Adipocyte (in vitro differentiated cells): ENCODE measurements at regions not wholly inside any gene's neighbourhood (a gene's known extent, or its start where the extent isn't known, plus 50 kb on each side); places are given as distances from the start of the nearest gene placed in this dataset.

ENCODE experiments used
- DNase-seq: peaks from one replicate; pipeline ENCODE4 v3.0.0-alpha.2; 2015; ENCODE audit warnings: low read depth
- H3K27me3 ChIP-seq: replicated peaks from 2 replicates; pipeline ENCODE4 v1.7.0; 2013; ENCODE audit warnings: mild to moderate bottlenecking, low read length, moderate library complexity; ENCODE audit not compliant: control insufficient read depth, insufficient read depth
- H3K36me3 ChIP-seq: 2 replicates; pipeline ENCODE4 v1.7.0; 2013; ENCODE audit warnings: low read length, mild to moderate bottlenecking, moderate library complexity; ENCODE audit not compliant: control insufficient read depth, insufficient read depth, severe bottlenecking
- H3K4me1 ChIP-seq: 2 replicates; pipeline ENCODE4 v1.7.0; 2013; ENCODE audit warnings: mild to moderate bottlenecking, low read length, moderate library complexity; ENCODE audit not compliant: control insufficient read depth, insufficient read depth
- H3K4me3 ChIP-seq: 2 replicates; pipeline ENCODE4 v1.7.0; 2013; ENCODE audit warnings: mild to moderate bottlenecking, low read length, moderate library complexity
- H3K9ac ChIP-seq: 2 replicates; pipeline ENCODE4 v1.7.0; 2013; ENCODE audit warnings: mild to moderate bottlenecking, low read length, moderate library complexity
- H3K9me3 ChIP-seq: 2 replicates; pipeline ENCODE4 v1.7.0; 2013; ENCODE audit warnings: mild to moderate bottlenecking, low read length, moderate library complexity; ENCODE audit not compliant: control insufficient read depth

GRCh38 chr2:189267925-189268579, 88.5 kb upstream of the COL5A2 start:
- Histone ChIP-seq H3K4me3 (peak overlapping the region; percentile 53), H3K36me3 (no peaks in the 10 kb centered on the region), H3K9ac (peak overlapping the region; percentile 78), H3K27me3 (no peaks in the 10 kb centered on the region), H3K9me3 (no peaks in the 10 kb centered on the region), H3K4me1 (peaks cover 32% of the 10 kb centered on the region)
- DNase-seq = peak; percentile 87

- Histone ChIP-seq H3K4me3 (peak overlapping the region; percentile 53), H3K4me1 (peaks cover 32% of the 10 kb centered on the region), H3K36me3 (no peaks in the 10 kb centered on the region), H3K27me3 (no peaks in the 10 kb centered on the region), H3K9me3 (no peaks in the 10 kb centered on the region), H3K9ac (peak overlapping the region; percentile 78)
- no peak for DNase-seq
Measured at GRCh38 chr2:189268763-189269162, 89.2 kb upstream of the COL5A2 start.

GRCh38 chr2:189273734-189274133, 94.2 kb upstream of the COL5A2 start:
- no peak for DNase-seq
- Histone ChIP-seq H3K9ac (no peak overlapping the region), H3K4me1 (peaks cover 15% of the 10 kb centered on the region), H3K4me3 (no peak overlapping the region), H3K36me3 (no peaks in the 10 kb centered on the region), H3K27me3 (no peaks in the 10 kb centered on the region), H3K9me3 (no peaks in the 10 kb centered on the region)

- no peaks in the 10 kb centered on the region for H3K9me3 ChIP-seq
- H3K4me1 ChIP-seq = peaks cover 10% of the 10 kb centered on the region
- H3K9ac ChIP-seq = no peak overlapping the region
- no peak for DNase-seq
- no peak overlapping the region for H3K4me3 ChIP-seq
- H3K36me3 ChIP-seq = no peaks in the 10 kb centered on the region
- H3K27me3 ChIP-seq = no peaks in the 10 kb centered on the region
Measured at GRCh38 chr2:189274361-189274760, 94.8 kb upstream of the COL5A2 start.

GRCh38 chr2:189276277-189276676, 96.7 kb upstream of the COL5A2 start:
- H3K4me3 ChIP-seq = peak overlapping the region; percentile 50
- peak overlapping the region; percentile 76 for H3K9ac ChIP-seq
- H3K36me3 ChIP-seq = no peaks in the 10 kb centered on the region
- DNase-seq = peak; percentile 96
- H3K4me1 ChIP-seq = peaks cover 16% of the 10 kb centered on the region
- H3K9me3 ChIP-seq = no peaks in the 10 kb centered on the region
- no peaks in the 10 kb centered on the region for H3K27me3 ChIP-seq

- DNase-seq = no peak
- Histone ChIP-seq H3K4me3 (no peak overlapping the region), H3K27me3 (no peaks in the 10 kb centered on the region), H3K4me1 (peaks cover 25% of the 10 kb centered on the region), H3K36me3 (no peaks in the 10 kb centered on the region), H3K9me3 (no peaks in the 10 kb centered on the region), H3K9ac (no peak overlapping the region)
Measured at GRCh38 chr2:189281201-189281600, 101.6 kb upstream of the COL5A2 start.

GRCh38 chr2:189285349-189285748, 105.8 kb upstream of the COL5A2 start:
- peak; percentile 49 for DNase-seq
- H3K4me3 ChIP-seq = peak overlapping the region; percentile 58
- H3K9me3 ChIP-seq = peaks cover 8% of the 10 kb centered on the region
- no peaks in the 10 kb centered on the region for H3K36me3 ChIP-seq
- peaks cover 43% of the 10 kb centered on the region for H3K4me1 ChIP-seq
- H3K27me3 ChIP-seq = no peaks in the 10 kb centered on the region
- H3K9ac ChIP-seq = peak overlapping the region; percentile 77

- peak; percentile 96 for DNase-seq
- no peaks in the 10 kb centered on the region for H3K36me3 ChIP-seq
- peak overlapping the region; percentile 58 for H3K4me3 ChIP-seq
Measured at GRCh38 chr2:189285962-189286645, 106.5 kb upstream of the COL5A2 start.

GRCh38 chr2:189287363-189287762, 107.8 kb upstream of the COL5A2 start:
- Histone ChIP-seq H3K4me1 (peaks cover 35% of the 10 kb centered on the region), H3K27me3 (no peaks in the 10 kb centered on the region), H3K9ac (peak overlapping the region; percentile 77), H3K4me3 (no peak overlapping the region), H3K9me3 (peaks cover 9% of the 10 kb centered on the region), H3K36me3 (no peaks in the 10 kb centered on the region)
- no peak for DNase-seq

More at GRCh38 chr2:189285962-189286645, 106.5 kb upstream of the COL5A2 start:
- H3K9me3 ChIP-seq = peaks cover 9% of the 10 kb centered on the region
- peaks cover 39% of the 10 kb centered on the region for H3K4me1 ChIP-seq
- no peaks in the 10 kb centered on the region for H3K27me3 ChIP-seq
- H3K9ac ChIP-seq = peak overlapping the region; percentile 77

GRCh38 chr2:189287982-189288521, 108.5 kb upstream of the COL5A2 start:
- Histone ChIP-seq H3K9me3 (peaks cover 9% of the 10 kb centered on the region), H3K9ac (peak overlapping the region; percentile 77), H3K4me3 (no peak overlapping the region), H3K27me3 (no peaks in the 10 kb centered on the region), H3K36me3 (no peaks in the 10 kb centered on the region), H3K4me1 (peaks cover 35% of the 10 kb centered on the region)
- DNase-seq = peak; percentile 89

- H3K4me3 ChIP-seq = no peak overlapping the region
- DNase-seq = no peak
Measured at GRCh38 chr2:189291460-189291859, 111.9 kb upstream of the COL5A2 start.

More at GRCh38 chr2:189291460-189291859, 111.9 kb upstream of the COL5A2 start:
- H3K36me3 ChIP-seq = no peaks in the 10 kb centered on the region
- H3K9ac ChIP-seq = no peak overlapping the region
- peaks cover 14% of the 10 kb centered on the region for H3K9me3 ChIP-seq
- H3K27me3 ChIP-seq = no peaks in the 10 kb centered on the region
- H3K4me1 ChIP-seq = peaks cover 24% of the 10 kb centered on the region
